Kidney capillary endothelial cell (primary cell): ENCODE measurements at regions not wholly inside any gene's neighbourhood (a gene's known extent, or its start where the extent isn't known, plus 50 kb on each side); places are given as distances from the start of the nearest gene placed in this dataset.
"Not testable (repeated sequence)": the region's sequence is repeated elsewhere in the genome, so short reads cannot be mapped to it uniquely, and the experiment has no call there.

ENCODE experiments used
- DNase-seq: peaks from one replicate; pipeline ENCODE4 v3.0.0-alpha.2; 2018; ENCODE audit warnings: low spot score

- DNase-seq = not testable (repeated sequence)
Observed at GRCh38 chr7:138220321-138220720, 144.1 kb downstream of the AKR1D1 start.

GRCh38 chr7:138221388-138221787 is 145.1 kb downstream of the AKR1D1 start:
- DNase-seq = not testable (repeated sequence)

- no peak for DNase-seq
Observed at GRCh38 chr7:138223402-138223879, 147.2 kb downstream of the AKR1D1 start.

GRCh38 chr7:138226001-138226476 is 149.8 kb downstream of the AKR1D1 start:
- DNase-seq = peak; percentile 81

GRCh38 chr7:138226745-138227279 is 150.6 kb downstream of the AKR1D1 start:
- no peak for DNase-seq

GRCh38 chr7:138228119-138228518 is 151.9 kb downstream of the AKR1D1 start:
- no peak for DNase-seq

- DNase-seq = no peak
Observed at GRCh38 chr7:138228769-138229168, 152.5 kb downstream of the AKR1D1 start.

GRCh38 chr7:138233189-138233588 is 156.9 kb downstream of the AKR1D1 start:
- DNase-seq = no peak

GRCh38 chr7:138235207-138235606 is 158.9 kb downstream of the AKR1D1 start:
- no peak for DNase-seq

- no peak for DNase-seq
Observed at GRCh38 chr7:138237995-138238394, 161.7 kb downstream of the AKR1D1 start.

GRCh38 chr7:138238734-138239659 is 162.7 kb downstream of the AKR1D1 start:
- DNase-seq = no peak

- DNase-seq = no peak
Observed at GRCh38 chr7:138243430-138243829, 167.2 kb downstream of the AKR1D1 start.

- no peak for DNase-seq
Observed at GRCh38 chr7:138243836-138244235, 167.6 kb downstream of the AKR1D1 start.

- DNase-seq = no peak
Observed at GRCh38 chr7:138244606-138245005, 168.3 kb downstream of the AKR1D1 start.

- no peak for DNase-seq
Observed at GRCh38 chr7:138245216-138245615, 169.0 kb downstream of the AKR1D1 start.

GRCh38 chr7:138245682-138246081 is 169.4 kb downstream of the AKR1D1 start:
- no peak for DNase-seq

- no peak for DNase-seq
Observed at GRCh38 chr7:138246428-138246827, 170.2 kb downstream of the AKR1D1 start.

GRCh38 chr7:138247081-138247480 is 170.8 kb downstream of the AKR1D1 start:
- DNase-seq = no peak

- peak; percentile 56 for DNase-seq
Observed at GRCh38 chr7:138247568-138248333, 171.5 kb downstream of the AKR1D1 start.

- DNase-seq = no peak
Observed at GRCh38 chr7:138248609-138249008, 172.3 kb downstream of the AKR1D1 start.

GRCh38 chr7:138249975-138250374 is 173.7 kb downstream of the AKR1D1 start:
- DNase-seq = no peak

GRCh38 chr7:138252666-138253065 is 176.4 kb downstream of the AKR1D1 start:
- DNase-seq = not testable (repeated sequence)
